Mesothelial cell of epicardium (in vitro differentiated cells): ENCODE measurements at regions not wholly inside any gene's neighbourhood (a gene's known extent, or its start where the extent isn't known, plus 50 kb on each side); places are given as distances from the start of the nearest gene placed in this dataset.
A peak's percentile ranks its signal among the peaks of the same experiment; 100 is the strongest.
"Not testable (repeated sequence)": the region's sequence is repeated elsewhere in the genome, so short reads cannot be mapped to it uniquely, and the experiment has no call there.

Experiments used
- DNase-seq, 2 experiments: peaks; one replicate each; pipeline ENCODE4 v3.0.0; 2021; ENCODE audit warnings: low spot score in 2 of 2; ENCODE audit not compliant: unreplicated experiment in 2 of 2
- H3K27ac Mint-ChIP-seq: 2 replicates; pipeline ENCODE4 v1.8.0; 2021; ENCODE audit warnings: mixed read lengths
- H3K27me3 Mint-ChIP-seq: 2 replicates; pipeline ENCODE4 v1.8.0; 2021; ENCODE audit warnings: low read depth, mixed read lengths
- H3K36me3 Mint-ChIP-seq: 2 replicates; pipeline ENCODE4 v1.8.0; 2021; ENCODE audit warnings: mixed read lengths
- H3K4me1 Mint-ChIP-seq: 2 replicates; pipeline ENCODE4 v1.8.0; 2021; ENCODE audit warnings: mixed read lengths
- H3K4me3 Mint-ChIP-seq: 2 replicates; pipeline ENCODE4 v1.8.0; 2021; ENCODE audit warnings: mild to moderate bottlenecking, moderate library complexity, mixed read lengths
- H3K9me3 Mint-ChIP-seq: 2 replicates; pipeline ENCODE4 v1.8.0; 2021; ENCODE audit warnings: mixed read lengths
- TF ChIP-seq, protein P1 (sequence below): fragments of 200-600 bp; sonication (generic); IDR thresholded peaks from one replicate; pipeline ENCODE4 v1.5.0; 2021; ENCODE audit warnings: antibody characterized with exemption; ENCODE audit not compliant: unreplicated experiment

DNA sequence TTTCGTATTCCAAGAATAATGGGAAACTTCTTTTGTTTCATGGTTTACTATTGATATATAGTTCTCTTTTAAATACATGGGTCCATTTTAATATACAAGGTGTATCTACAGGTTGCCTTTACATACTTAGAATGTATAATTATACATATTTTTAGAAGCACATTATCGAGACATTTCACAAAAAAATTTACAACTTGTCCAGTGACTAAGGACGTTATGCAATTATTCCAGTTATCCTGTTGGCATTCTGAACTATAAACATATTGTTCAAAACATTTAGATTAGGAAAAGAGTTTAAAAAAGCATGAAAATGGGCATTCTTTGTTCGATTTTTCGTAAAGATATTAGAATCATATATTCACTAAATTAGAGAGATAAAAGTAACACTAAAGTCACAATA lies 344.6 kb upstream of the TMEFF2 start:
- Mint-ChIP-seq H3K4me1 (peaks cover 34% of the 10 kb centered on the region), H3K27ac (no peak overlapping the region), H3K4me3 (no peak overlapping the region), H3K9me3 (no peaks in the 10 kb centered on the region), H3K36me3 (no peaks in the 10 kb centered on the region), H3K27me3 (peaks cover 2% of the 10 kb centered on the region)
- DNase-seq = no peak
- TF ChIP-seq, protein P1, sequence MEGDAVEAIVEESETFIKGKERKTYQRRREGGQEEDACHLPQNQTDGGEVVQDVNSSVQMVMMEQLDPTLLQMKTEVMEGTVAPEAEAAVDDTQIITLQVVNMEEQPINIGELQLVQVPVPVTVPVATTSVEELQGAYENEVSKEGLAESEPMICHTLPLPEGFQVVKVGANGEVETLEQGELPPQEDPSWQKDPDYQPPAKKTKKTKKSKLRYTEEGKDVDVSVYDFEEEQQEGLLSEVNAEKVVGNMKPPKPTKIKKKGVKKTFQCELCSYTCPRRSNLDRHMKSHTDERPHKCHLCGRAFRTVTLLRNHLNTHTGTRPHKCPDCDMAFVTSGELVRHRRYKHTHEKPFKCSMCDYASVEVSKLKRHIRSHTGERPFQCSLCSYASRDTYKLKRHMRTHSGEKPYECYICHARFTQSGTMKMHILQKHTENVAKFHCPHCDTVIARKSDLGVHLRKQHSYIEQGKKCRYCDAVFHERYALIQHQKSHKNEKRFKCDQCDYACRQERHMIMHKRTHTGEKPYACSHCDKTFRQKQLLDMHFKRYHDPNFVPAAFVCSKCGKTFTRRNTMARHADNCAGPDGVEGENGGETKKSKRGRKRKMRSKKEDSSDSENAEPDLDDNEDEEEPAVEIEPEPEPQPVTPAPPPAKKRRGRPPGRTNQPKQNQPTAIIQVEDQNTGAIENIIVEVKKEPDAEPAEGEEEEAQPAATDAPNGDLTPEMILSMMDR = no peak

GRCh38 chr2:192536922-192537624 lies 342.3 kb upstream of the TMEFF2 start:
- H3K36me3 Mint-ChIP-seq = no peaks in the 10 kb centered on the region

DNA sequence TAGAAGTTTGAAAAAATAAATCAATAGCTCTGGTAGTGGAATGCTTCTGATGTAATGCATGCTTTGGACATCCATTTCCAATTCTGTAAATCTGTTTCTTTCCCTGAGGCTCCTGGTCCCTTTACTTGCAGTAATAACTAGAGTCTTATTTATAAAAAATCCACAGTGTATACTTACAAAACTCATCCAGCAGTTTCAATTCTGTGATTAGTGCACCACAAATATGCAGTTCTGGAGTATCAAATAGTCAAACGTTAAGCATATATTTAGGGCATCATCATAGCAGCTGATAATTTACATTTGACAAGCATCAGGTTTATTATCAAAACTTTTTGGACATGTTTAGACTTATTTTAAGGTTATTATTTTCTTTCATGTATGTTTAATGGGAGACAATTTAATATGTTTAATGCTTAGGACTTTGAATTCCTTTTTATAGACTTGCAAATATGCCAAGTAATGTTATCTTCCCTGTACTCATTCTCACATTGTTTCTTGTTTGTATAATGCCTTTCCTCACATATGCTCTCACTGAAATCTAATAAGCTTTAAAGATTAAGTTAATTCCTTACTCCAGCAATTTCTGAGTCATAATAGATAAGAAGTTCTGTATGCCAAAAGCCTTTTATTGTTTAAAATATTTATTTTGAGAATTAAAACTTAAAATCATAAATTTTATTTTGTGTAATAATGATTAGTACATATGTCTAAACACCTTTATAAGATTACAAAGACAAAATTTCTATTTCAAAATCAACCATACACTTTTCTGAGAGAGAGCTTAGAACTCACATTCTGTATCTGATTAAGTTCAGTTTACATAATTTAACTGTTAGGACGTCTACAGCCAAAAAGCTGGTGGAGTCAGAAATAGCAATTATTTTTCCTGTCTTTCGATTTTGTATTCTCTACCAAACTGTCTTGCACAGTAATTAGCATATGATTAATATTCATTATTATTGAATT lies 341.5 kb upstream of the TMEFF2 start:
- Mint-ChIP-seq H3K4me1 (peaks cover 15% of the 10 kb centered on the region), H3K36me3 (no peaks in the 10 kb centered on the region), H3K4me3 (no peak overlapping the region), H3K27ac (peak overlapping the region; percentile 4), H3K27me3 (no peaks in the 10 kb centered on the region), H3K9me3 (no peaks in the 10 kb centered on the region)
- no peak for DNase-seq
- TF ChIP-seq, protein P1 = no peak

More at GRCh38 chr2:192536922-192537624, 342.3 kb upstream of the TMEFF2 start:
- Mint-ChIP-seq H3K27me3 (peaks cover 2% of the 10 kb centered on the region), H3K27ac (no peak overlapping the region), H3K4me3 (no peak overlapping the region), H3K4me1 (peaks cover 20% of the 10 kb centered on the region), H3K9me3 (no peaks in the 10 kb centered on the region)
- TF ChIP-seq, protein P1 = no peak
- DNase-seq = no peak

DNA sequence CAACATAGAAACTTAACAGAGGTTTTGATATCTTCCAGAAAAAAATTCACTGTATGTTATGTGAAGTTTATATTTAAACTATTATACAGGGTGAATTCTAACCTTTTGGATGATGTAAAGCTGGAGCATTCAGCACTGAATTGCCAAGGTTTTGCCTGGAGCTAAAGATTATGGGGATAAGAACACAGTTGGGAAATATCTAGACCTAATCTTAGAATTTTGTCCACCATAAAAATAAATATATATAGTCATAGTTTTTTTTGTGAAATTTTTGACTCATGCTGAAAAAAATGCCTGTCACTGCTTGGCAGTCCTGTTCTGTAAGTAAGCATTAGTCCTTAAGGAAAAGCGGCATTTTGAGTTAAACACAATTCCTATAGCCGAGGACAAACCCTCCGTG lies 339.3 kb upstream of the TMEFF2 start:
- Mint-ChIP-seq H3K27me3 (no peaks in the 10 kb centered on the region), H3K36me3 (no peaks in the 10 kb centered on the region), H3K4me3 (no peak overlapping the region), H3K27ac (no peak overlapping the region), H3K4me1 (peaks cover 15% of the 10 kb centered on the region), H3K9me3 (peaks cover 9% of the 10 kb centered on the region)
- TF ChIP-seq, protein P1 = no peak
- no peak for DNase-seq

GRCh38 chr2:192524642-192525251 lies 330.0 kb upstream of the TMEFF2 start:
- H3K36me3 Mint-ChIP-seq, DNase-seq, H3K27me3 Mint-ChIP-seq, H3K4me1 Mint-ChIP-seq, H3K27ac Mint-ChIP-seq, H3K4me3 Mint-ChIP-seq: not testable (repeated sequence)
- peaks cover 40% of the 10 kb centered on the region for H3K9me3 Mint-ChIP-seq

DNA sequence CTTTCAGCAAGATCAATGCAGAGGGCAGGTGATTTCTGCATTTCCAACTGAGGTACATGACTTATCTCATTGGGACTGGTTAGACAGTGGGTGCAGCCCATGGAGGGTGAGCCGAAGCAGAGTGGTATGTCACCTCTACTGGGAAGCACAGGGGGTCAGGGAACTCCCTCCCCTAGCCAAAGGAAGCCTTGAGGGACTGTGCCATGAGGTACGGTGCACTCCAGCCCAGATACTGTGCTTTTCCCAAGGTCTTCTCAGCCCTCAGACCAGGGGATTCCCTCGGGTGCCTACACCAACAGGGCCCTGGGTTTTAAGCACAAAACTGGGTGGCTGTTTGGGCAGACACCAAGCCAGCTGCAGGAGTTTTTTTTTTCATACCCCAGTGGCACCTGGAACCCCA lies 329.5 kb upstream of the TMEFF2 start:
- not testable (repeated sequence) for H3K36me3 Mint-ChIP-seq, H3K4me1 Mint-ChIP-seq, H3K4me3 Mint-ChIP-seq, DNase-seq, H3K27ac Mint-ChIP-seq, H3K27me3 Mint-ChIP-seq
- peaks cover 34% of the 10 kb centered on the region for H3K9me3 Mint-ChIP-seq
